ENCODE measurements at regions not wholly inside any gene's neighbourhood (a gene's known extent, or its start where the extent isn't known, plus 50 kb on each side); places are given as distances from the start of the nearest gene placed in this dataset.

DNA sequence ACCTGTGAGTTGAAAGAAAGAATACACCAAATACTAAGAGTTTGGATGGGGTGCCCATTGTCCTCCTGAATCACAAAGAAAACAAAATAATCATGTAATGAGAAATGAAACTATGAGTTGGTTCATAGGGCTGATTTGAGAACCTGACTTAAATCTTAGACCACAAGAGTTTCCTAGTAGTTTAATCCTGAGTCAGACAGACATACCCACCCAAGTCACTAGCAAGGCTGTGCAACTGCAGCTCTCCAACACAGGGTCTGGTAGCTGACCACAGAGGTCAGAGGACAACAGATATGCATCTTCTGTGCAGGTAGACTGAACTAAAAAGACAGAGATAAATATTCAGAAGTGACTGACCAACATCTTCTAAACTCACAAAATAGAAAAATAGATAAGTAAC lies 296.3 kb upstream of the TMCO5A start:
- TF ChIP-seq POLR2AphosphoS5 (IDR thresholded peaks at IDR 0.05; ENCODE audit: low read depth, low read length) (no peak), SIN3A (IDR thresholded peaks at IDR 0.05; ENCODE audit: borderline replicate concordance, insufficient read depth, low read depth, low read length) (no peak), TCF7L2 (IDR thresholded peaks at IDR 0.05; ENCODE audit: low read depth, low read length) (no peak)
- TF ChIP-seq, protein P1, sequence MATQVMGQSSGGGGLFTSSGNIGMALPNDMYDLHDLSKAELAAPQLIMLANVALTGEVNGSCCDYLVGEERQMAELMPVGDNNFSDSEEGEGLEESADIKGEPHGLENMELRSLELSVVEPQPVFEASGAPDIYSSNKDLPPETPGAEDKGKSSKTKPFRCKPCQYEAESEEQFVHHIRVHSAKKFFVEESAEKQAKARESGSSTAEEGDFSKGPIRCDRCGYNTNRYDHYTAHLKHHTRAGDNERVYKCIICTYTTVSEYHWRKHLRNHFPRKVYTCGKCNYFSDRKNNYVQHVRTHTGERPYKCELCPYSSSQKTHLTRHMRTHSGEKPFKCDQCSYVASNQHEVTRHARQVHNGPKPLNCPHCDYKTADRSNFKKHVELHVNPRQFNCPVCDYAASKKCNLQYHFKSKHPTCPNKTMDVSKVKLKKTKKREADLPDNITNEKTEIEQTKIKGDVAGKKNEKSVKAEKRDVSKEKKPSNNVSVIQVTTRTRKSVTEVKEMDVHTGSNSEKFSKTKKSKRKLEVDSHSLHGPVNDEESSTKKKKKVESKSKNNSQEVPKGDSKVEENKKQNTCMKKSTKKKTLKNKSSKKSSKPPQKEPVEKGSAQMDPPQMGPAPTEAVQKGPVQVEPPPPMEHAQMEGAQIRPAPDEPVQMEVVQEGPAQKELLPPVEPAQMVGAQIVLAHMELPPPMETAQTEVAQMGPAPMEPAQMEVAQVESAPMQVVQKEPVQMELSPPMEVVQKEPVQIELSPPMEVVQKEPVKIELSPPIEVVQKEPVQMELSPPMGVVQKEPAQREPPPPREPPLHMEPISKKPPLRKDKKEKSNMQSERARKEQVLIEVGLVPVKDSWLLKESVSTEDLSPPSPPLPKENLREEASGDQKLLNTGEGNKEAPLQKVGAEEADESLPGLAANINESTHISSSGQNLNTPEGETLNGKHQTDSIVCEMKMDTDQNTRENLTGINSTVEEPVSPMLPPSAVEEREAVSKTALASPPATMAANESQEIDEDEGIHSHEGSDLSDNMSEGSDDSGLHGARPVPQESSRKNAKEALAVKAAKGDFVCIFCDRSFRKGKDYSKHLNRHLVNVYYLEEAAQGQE (IDR thresholded peaks at IDR 0.05; ENCODE audit: insufficient read depth in 1 of 2, low read depth in 2 of 2, low read length in 1 of 2), result no peak
- TF ChIP-seq, protein P2, sequence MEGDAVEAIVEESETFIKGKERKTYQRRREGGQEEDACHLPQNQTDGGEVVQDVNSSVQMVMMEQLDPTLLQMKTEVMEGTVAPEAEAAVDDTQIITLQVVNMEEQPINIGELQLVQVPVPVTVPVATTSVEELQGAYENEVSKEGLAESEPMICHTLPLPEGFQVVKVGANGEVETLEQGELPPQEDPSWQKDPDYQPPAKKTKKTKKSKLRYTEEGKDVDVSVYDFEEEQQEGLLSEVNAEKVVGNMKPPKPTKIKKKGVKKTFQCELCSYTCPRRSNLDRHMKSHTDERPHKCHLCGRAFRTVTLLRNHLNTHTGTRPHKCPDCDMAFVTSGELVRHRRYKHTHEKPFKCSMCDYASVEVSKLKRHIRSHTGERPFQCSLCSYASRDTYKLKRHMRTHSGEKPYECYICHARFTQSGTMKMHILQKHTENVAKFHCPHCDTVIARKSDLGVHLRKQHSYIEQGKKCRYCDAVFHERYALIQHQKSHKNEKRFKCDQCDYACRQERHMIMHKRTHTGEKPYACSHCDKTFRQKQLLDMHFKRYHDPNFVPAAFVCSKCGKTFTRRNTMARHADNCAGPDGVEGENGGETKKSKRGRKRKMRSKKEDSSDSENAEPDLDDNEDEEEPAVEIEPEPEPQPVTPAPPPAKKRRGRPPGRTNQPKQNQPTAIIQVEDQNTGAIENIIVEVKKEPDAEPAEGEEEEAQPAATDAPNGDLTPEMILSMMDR (IDR thresholded peaks at IDR 0.05), result no peak
- BruUV-seq (replicated peaks), result no TSS peak
- Histone ChIP-seq H3K27me3 (ENCODE audit: control insufficient read depth, insufficient read depth, low read length) (no peaks in the 10 kb centered on the region), H3K9me3 (ENCODE audit: control insufficient read depth, insufficient read depth, low read depth, low read length) (peaks cover 7% of the 10 kb centered on the region; the same call in 1 of the 2 replicates), H3K36me3 (ENCODE audit: control insufficient read depth, insufficient read depth, low read length) (no peaks in the 10 kb centered on the region), H3K4me1 (ENCODE audit: control insufficient read depth, insufficient read depth, low read length) (no peaks in the 10 kb centered on the region), H3K27ac (ENCODE audit: low read length) (no peak overlapping the region), H3K4me3 (ENCODE audit: low read depth in 2 of 2, low read length in 2 of 2) (no peak overlapping the region)
- ATAC-seq (no peak), DNase-seq (ENCODE audit: low read depth, low spot score) (no peak)
- ChIA-PET CTCF (no interaction called here), POLR2A (no interaction called here)
- in situ Hi-C loops (cut with HindIII; ENCODE audit: low pct_unique_long_range_greater_than_20kb, low sequenced_read_pairs) (no loop called here), intact Hi-C loops (cut with micrococcal nuclease; ENCODE audit: unreplicated experiment) (no loop called here)

DNA sequence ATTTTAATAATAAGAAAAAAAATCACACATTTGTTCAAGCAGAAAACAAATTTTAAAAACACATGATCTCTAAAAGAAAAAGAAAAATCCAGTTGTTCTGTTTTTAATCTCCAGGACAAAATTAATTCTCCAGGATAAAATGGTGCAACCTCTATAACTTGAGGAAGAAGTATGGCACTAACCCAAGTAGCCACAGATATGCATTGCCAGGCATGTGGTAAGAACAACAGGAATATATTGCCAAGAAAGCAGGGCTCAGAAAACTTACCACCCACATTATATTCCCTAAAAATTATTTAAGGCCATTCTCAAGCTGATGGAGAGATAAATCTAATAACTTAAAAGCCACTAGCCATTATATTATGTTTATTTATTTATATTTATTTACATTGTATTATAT lies 295.7 kb upstream of the TMCO5A start:
- Histone ChIP-seq H3K27me3 (ENCODE audit: control insufficient read depth, insufficient read depth, low read length) (no peaks in the 10 kb centered on the region), H3K4me1 (ENCODE audit: control insufficient read depth, insufficient read depth, low read length) (no peaks in the 10 kb centered on the region), H3K36me3 (ENCODE audit: control insufficient read depth, insufficient read depth, low read length) (no peaks in the 10 kb centered on the region), H3K4me3 (ENCODE audit: low read depth in 2 of 2, low read length in 2 of 2) (no peak overlapping the region), H3K9me3 (ENCODE audit: control insufficient read depth, insufficient read depth, low read depth, low read length) (peaks cover 7% of the 10 kb centered on the region; the same call in 1 of the 2 replicates), H3K27ac (ENCODE audit: low read length) (no peak overlapping the region)
- in situ Hi-C loops (cut with HindIII; ENCODE audit: low pct_unique_long_range_greater_than_20kb, low sequenced_read_pairs) (no loop called here), intact Hi-C loops (cut with micrococcal nuclease; ENCODE audit: unreplicated experiment) (no loop called here)
- DNase-seq (ENCODE audit: low read depth, low spot score) (no peak), ATAC-seq (no peak)
- TF ChIP-seq, protein P1 (IDR thresholded peaks at IDR 0.05; ENCODE audit: insufficient read depth in 1 of 2, low read depth in 2 of 2, low read length in 1 of 2), result no peak
- TF ChIP-seq SIN3A (IDR thresholded peaks at IDR 0.05; ENCODE audit: borderline replicate concordance, insufficient read depth, low read depth, low read length), result no peak
- no peak for TF ChIP-seq TCF7L2 (IDR thresholded peaks at IDR 0.05; ENCODE audit: low read depth, low read length)
- TF ChIP-seq, protein P2 (IDR thresholded peaks at IDR 0.05), result no peak
- no peak for TF ChIP-seq POLR2AphosphoS5 (IDR thresholded peaks at IDR 0.05; ENCODE audit: low read depth, low read length)
- POLR2A ChIA-PET, result no interaction called here
- BruUV-seq (replicated peaks), result no TSS peak
- CTCF ChIA-PET, result no interaction called here

All from Panc1 (cell line).